ENCODE measurements at regions not wholly inside any gene's neighbourhood (a gene's known extent, or its start where the extent isn't known, plus 50 kb on each side); places are given as distances from the start of the nearest gene placed in this dataset.

GRCh38 chr9:119436261-119436660 is 67.0 kb upstream of the BRINP1 start:
- intact Hi-C loops (cut with DNase I; ENCODE audit: low total_unique reads) (no loop called here), in situ Hi-C loops (cut with MboI; ENCODE audit: low pct_ligation_motif_present in 1 of 4, low pct_unique_long_range_greater_than_20kb in 1 of 4, low sequenced_read_pairs in 3 of 4) (no loop called here)
- H3K27ac ChIP-seq = no peak overlapping the region
- no peaks in the 10 kb centered on the region for H3K9me3 ChIP-seq
- no peaks in the 10 kb centered on the region for H3K36me3 ChIP-seq
- no peak for DNase-seq
- no peaks in the 10 kb centered on the region for H3K4me1 ChIP-seq
- TF ChIP-seq POLR2A (IDR thresholded peaks at IDR 0.05) = no peak
- TF ChIP-seq POLR2AphosphoS5 (IDR thresholded peaks at IDR 0.05) = no peak
- no peak for TF ChIP-seq EP300 (IDR thresholded peaks at IDR 0.05; ENCODE audit: low read depth)
- no peak for TF ChIP-seq CTCF (IDR thresholded peaks at IDR 0.05)
- no peaks in the 10 kb centered on the region for H3K27me3 ChIP-seq
- H3K4me3 ChIP-seq = no peak overlapping the region
- 75 to 79% methylated on average over 2 of the region's 2 CpGs for WGBS, 2 donors (ENCODE audit: low coverage in 1 of 2)

DNA sequence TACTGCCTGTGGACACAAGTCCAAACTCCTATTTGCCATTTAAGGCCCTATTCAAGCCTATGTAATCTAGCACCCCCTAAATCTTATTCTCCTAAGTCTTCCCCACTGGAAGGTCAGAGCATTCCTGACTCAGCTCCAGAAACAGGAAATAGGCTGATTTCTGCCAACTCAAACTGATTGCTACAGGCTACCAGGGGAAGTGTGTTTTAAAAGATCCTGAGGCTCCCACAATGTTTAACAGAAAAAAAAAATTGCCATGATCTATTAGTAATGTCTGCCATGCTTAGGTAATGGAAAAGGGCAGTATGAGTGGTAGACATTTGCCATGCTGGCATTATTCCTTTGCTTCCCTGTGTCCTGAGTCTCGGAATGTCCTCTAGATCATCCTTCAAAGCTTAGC is 65.8 kb upstream of the BRINP1 start:
- 91% methylated on average over 1 of the region's 1 CpG; no CpG with 5 or more reads in 1 of the 2 donors for WGBS, 2 donors (ENCODE audit: low coverage in 1 of 2)
- no peaks in the 10 kb centered on the region for H3K4me1 ChIP-seq
- H3K4me3 ChIP-seq = no peak overlapping the region
- H3K27ac ChIP-seq = no peak overlapping the region
- intact Hi-C loops (cut with DNase I; ENCODE audit: low total_unique reads) = no loop called here
- H3K36me3 ChIP-seq = no peaks in the 10 kb centered on the region
- H3K9me3 ChIP-seq = no peaks in the 10 kb centered on the region
- DNase-seq = no peak
- in situ Hi-C loops (cut with MboI; ENCODE audit: low pct_ligation_motif_present in 1 of 4, low pct_unique_long_range_greater_than_20kb in 1 of 4, low sequenced_read_pairs in 3 of 4) = no loop called here
- no peaks in the 10 kb centered on the region for H3K27me3 ChIP-seq
- TF ChIP-seq EP300 (IDR thresholded peaks at IDR 0.05; ENCODE audit: low read depth) (no peak), CTCF (IDR thresholded peaks at IDR 0.05) (no peak), POLR2AphosphoS5 (IDR thresholded peaks at IDR 0.05) (no peak), POLR2A (IDR thresholded peaks at IDR 0.05) (no peak)

- no peak overlapping the region for H3K27ac ChIP-seq
- H3K4me3 ChIP-seq = no peak overlapping the region
- intact Hi-C loops (cut with DNase I; ENCODE audit: low total_unique reads) (no loop called here), in situ Hi-C loops (cut with MboI; ENCODE audit: low pct_ligation_motif_present in 1 of 4, low pct_unique_long_range_greater_than_20kb in 1 of 4, low sequenced_read_pairs in 3 of 4) (no loop called here)
- 52 to 59% methylated on average over 2 of the region's 2 CpGs for WGBS, 2 donors (ENCODE audit: low coverage in 1 of 2)
- no peaks in the 10 kb centered on the region for H3K4me1 ChIP-seq
- H3K36me3 ChIP-seq = no peaks in the 10 kb centered on the region
- TF ChIP-seq CTCF (IDR thresholded peaks at IDR 0.05) (no peak), EP300 (IDR thresholded peaks at IDR 0.05; ENCODE audit: low read depth) (no peak), POLR2AphosphoS5 (IDR thresholded peaks at IDR 0.05) (no peak), POLR2A (IDR thresholded peaks at IDR 0.05) (no peak)
- peaks cover 0 to 2% of the 10 kb centered on the region in 2 donors for H3K9me3 ChIP-seq
- DNase-seq = no peak
- H3K27me3 ChIP-seq = no peaks in the 10 kb centered on the region
These were observed 63.2 kb upstream of the BRINP1 start for GRCh38 chr9:119432428-119432827.

DNA sequence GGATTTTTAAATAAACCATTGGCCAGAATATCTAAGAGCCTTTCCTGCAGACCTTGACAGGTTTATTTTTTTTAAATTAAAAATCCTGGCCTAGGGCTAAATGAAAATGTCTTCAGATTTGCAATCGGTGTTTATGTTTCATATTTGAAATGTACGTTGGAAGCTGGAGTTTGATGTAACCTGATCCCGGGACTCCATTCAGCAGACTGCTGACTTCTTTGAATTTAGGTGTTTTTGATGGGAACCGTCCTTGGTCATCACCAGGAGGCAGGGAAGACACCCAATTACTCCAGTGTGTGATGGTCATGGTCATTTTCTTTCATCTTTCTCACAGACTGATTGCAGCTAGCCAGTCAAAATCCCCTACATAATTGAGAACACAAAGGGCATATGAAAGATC is 60.1 kb upstream of the BRINP1 start:
- H3K4me1 ChIP-seq = no peaks in the 10 kb centered on the region
- intact Hi-C loops (cut with DNase I; ENCODE audit: low total_unique reads) (no loop called here), in situ Hi-C loops (cut with MboI; ENCODE audit: low pct_ligation_motif_present in 1 of 4, low pct_unique_long_range_greater_than_20kb in 1 of 4, low sequenced_read_pairs in 3 of 4) (no loop called here)
- no peak overlapping the region for H3K27ac ChIP-seq
- H3K4me3 ChIP-seq = no peak overlapping the region
- H3K36me3 ChIP-seq = no peaks in the 10 kb centered on the region
- no peak for TF ChIP-seq POLR2A (IDR thresholded peaks at IDR 0.05)
- TF ChIP-seq EP300 (IDR thresholded peaks at IDR 0.05; ENCODE audit: low read depth) = no peak
- no peak for TF ChIP-seq CTCF (IDR thresholded peaks at IDR 0.05)
- TF ChIP-seq POLR2AphosphoS5 (IDR thresholded peaks at IDR 0.05) = no peak
- peaks cover 0 to 8% of the 10 kb centered on the region in 2 donors for H3K9me3 ChIP-seq
- no peaks in the 10 kb centered on the region for H3K27me3 ChIP-seq
- 76 to 87% methylated on average over 4 of the region's 4 CpGs for WGBS, 2 donors (ENCODE audit: low coverage in 1 of 2)
- DNase-seq = no peak
